Parathyroid adenoma (tissue), 2 donors: ENCODE measurements at regions not wholly inside any gene's neighbourhood (a gene's known extent, or its start where the extent isn't known, plus 50 kb on each side); places are given as distances from the start of the nearest gene placed in this dataset.

Experiments used
- H2AFZ ChIP-seq: fragments of 300-600 bp; sonication (generic); one replicate; pipeline ENCODE4 v1.7.0; 2017; ENCODE audit warnings: antibody characterized with exemption, mild to moderate bottlenecking
- H3K27ac ChIP-seq: fragments of 300-600 bp; sonication (generic); one replicate; pipeline ENCODE4 v1.7.0; 2017
- H3K27me3 ChIP-seq: fragments of 300-600 bp; sonication (generic); one replicate; pipeline ENCODE4 v1.7.0; 2017; ENCODE audit warnings: low read length; ENCODE audit not compliant: control insufficient read depth, insufficient read depth
- H3K36me3 ChIP-seq: fragments of 300-600 bp; sonication (generic); one replicate; pipeline ENCODE4 v1.7.0; 2017; ENCODE audit warnings: low read length; ENCODE audit not compliant: control insufficient read depth, insufficient read depth
- H3K4me1 ChIP-seq: fragments of 300-600 bp; sonication (generic); one replicate; pipeline ENCODE4 v1.7.0; 2017; ENCODE audit warnings: control low read depth
- H3K4me2 ChIP-seq: fragments of 300-600 bp; sonication (generic); one replicate; pipeline ENCODE4 v1.7.0; 2017; ENCODE audit warnings: low read length
- H3K4me3 ChIP-seq: fragments of 300-600 bp; sonication (generic); one replicate; pipeline ENCODE4 v1.7.0; 2017; ENCODE audit warnings: low read depth, low read length
- H3K79me2 ChIP-seq: fragments of 300-600 bp; sonication (generic); one replicate; pipeline ENCODE4 v1.7.0; 2017; ENCODE audit warnings: control low read depth
- H3K9ac ChIP-seq: fragments of 300-600 bp; sonication (generic); one replicate; pipeline ENCODE4 v1.7.0; 2017; ENCODE audit warnings: mild to moderate bottlenecking
- H3K9me3 ChIP-seq: fragments of 300-600 bp; sonication (generic); one replicate; pipeline ENCODE4 v1.7.0; 2017; ENCODE audit warnings: low read length; ENCODE audit not compliant: control insufficient read depth
- TF ChIP-seq, protein P1 (sequence below): fragments of 300-600 bp; sonication (generic); IDR thresholded peaks from one replicate; pipeline ENCODE4 v1.7.0; 2017; ENCODE audit warnings: antibody characterized with exemption, mild to moderate bottlenecking
- donor health status: primary hyperparathyroidism.

DNA sequence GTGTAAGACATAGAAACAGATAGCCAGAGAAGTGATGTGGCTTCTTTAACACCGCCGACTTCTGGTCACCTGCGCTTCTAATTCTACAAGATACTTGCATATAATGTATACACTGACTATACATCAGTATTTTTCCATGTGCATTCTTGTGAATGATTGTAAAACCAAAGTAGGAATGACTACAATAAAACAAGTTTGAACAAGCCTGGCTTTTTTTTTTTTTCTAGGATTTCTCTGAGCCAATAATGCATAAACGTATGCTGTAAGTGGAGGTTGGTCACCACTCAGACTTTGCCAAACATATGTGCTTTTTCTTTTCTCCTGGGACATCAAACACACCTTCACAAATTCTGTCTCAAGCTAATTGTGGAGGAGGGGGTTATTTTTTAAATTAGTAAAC, 237.8 kb upstream of the KIRREL3 start:
- no peaks in the 10 kb centered on the region for H3K79me2 ChIP-seq
- H3K4me1 ChIP-seq = no peaks in the 10 kb centered on the region
- no peak overlapping the region for H3K9ac ChIP-seq
- TF ChIP-seq, protein P1, sequence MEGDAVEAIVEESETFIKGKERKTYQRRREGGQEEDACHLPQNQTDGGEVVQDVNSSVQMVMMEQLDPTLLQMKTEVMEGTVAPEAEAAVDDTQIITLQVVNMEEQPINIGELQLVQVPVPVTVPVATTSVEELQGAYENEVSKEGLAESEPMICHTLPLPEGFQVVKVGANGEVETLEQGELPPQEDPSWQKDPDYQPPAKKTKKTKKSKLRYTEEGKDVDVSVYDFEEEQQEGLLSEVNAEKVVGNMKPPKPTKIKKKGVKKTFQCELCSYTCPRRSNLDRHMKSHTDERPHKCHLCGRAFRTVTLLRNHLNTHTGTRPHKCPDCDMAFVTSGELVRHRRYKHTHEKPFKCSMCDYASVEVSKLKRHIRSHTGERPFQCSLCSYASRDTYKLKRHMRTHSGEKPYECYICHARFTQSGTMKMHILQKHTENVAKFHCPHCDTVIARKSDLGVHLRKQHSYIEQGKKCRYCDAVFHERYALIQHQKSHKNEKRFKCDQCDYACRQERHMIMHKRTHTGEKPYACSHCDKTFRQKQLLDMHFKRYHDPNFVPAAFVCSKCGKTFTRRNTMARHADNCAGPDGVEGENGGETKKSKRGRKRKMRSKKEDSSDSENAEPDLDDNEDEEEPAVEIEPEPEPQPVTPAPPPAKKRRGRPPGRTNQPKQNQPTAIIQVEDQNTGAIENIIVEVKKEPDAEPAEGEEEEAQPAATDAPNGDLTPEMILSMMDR = no peak
- H3K27ac ChIP-seq = no peak overlapping the region
- no peaks in the 10 kb centered on the region for H3K27me3 ChIP-seq
- no peak overlapping the region for H2AFZ ChIP-seq
- no peaks in the 10 kb centered on the region for H3K9me3 ChIP-seq
- H3K4me2 ChIP-seq = no peak overlapping the region
- H3K4me3 ChIP-seq = no peak overlapping the region
- no peaks in the 10 kb centered on the region for H3K36me3 ChIP-seq

DNA sequence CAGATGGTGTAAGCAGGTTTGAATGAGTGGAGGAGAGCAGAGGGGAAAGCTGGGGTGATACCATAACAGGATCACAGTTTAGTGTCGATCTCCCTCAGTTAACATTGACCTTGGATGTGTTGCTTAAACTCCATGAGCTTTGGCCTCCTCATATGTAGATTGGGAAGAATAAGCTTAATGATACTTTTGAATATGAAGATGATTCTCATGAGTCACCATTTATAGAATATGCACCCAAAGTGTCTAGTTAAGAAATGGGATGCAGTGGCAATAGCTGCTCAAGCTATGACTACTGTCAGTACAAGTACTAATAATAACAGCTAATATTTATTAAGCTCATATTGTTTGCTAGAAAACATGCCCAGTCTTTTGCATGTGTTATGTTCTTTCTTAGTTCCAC, 236.2 kb upstream of the KIRREL3 start:
- Histone ChIP-seq H3K27ac (no peak overlapping the region), H3K9ac (no peak overlapping the region), H3K79me2 (no peaks in the 10 kb centered on the region), H3K4me2 (no peak overlapping the region), H2AFZ (no peak overlapping the region), H3K4me3 (no peak overlapping the region), H3K4me1 (no peaks in the 10 kb centered on the region), H3K36me3 (no peaks in the 10 kb centered on the region), H3K27me3 (no peaks in the 10 kb centered on the region), H3K9me3 (no peaks in the 10 kb centered on the region)
- TF ChIP-seq, protein P1 = no peak

DNA sequence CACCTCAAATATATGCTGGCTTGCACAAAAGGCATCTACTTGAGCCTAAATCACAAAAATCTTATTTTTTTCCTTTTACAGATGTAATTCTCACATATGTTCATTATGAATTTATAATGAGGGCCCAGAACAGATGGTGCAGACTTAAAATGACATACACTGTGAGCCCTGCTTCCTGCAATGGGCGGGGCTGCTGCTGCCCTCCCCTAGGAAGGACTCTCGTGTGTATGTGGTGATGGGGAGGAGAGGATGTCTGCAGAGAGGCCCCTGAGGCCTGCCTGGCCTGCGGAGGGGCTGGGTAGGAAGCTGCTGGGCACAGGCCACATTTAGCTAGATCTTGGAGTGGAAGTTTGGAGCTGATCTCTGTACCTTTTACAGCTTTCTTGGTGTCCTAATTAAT, 233.4 kb upstream of the KIRREL3 start:
- H3K4me1 ChIP-seq = no peaks in the 10 kb centered on the region
- H3K27ac ChIP-seq = no peak overlapping the region
- H3K4me2 ChIP-seq = no peak overlapping the region
- H3K36me3 ChIP-seq = no peaks in the 10 kb centered on the region
- no peaks in the 10 kb centered on the region for H3K9me3 ChIP-seq
- H3K9ac ChIP-seq = no peak overlapping the region
- no peaks in the 10 kb centered on the region for H3K27me3 ChIP-seq
- H3K4me3 ChIP-seq = no peak overlapping the region
- TF ChIP-seq, protein P1 = no peak
- no peaks in the 10 kb centered on the region for H3K79me2 ChIP-seq
- H2AFZ ChIP-seq = no peak overlapping the region

DNA sequence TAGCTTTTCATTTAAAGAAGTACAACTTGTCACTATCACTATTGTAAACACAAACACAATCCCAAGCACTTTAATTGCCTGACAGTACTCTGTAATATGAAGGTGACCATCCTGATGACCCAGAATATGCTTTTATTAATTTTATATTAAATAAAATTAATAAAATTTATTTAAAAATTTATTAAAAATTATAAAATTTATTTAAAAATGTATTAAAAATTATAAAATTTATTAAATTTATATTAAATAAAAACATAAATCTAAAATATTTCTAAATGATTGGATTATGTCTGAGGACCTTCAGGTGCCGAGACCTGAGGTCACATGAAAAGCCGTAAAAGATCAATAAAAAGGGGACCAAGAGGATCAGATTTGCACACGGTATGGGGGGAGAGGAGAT, 229.8 kb upstream of the KIRREL3 start:
- Histone ChIP-seq H3K36me3 (no peaks in the 10 kb centered on the region), H3K9me3 (no peaks in the 10 kb centered on the region), H3K27me3 (no peaks in the 10 kb centered on the region), H3K4me1 (no peaks in the 10 kb centered on the region), H3K4me2 (no peak overlapping the region), H3K79me2 (no peaks in the 10 kb centered on the region), H3K9ac (no peak overlapping the region), H3K27ac (no peak overlapping the region), H3K4me3 (no peak overlapping the region), H2AFZ (no peak overlapping the region)
- TF ChIP-seq, protein P1 = no peak

DNA sequence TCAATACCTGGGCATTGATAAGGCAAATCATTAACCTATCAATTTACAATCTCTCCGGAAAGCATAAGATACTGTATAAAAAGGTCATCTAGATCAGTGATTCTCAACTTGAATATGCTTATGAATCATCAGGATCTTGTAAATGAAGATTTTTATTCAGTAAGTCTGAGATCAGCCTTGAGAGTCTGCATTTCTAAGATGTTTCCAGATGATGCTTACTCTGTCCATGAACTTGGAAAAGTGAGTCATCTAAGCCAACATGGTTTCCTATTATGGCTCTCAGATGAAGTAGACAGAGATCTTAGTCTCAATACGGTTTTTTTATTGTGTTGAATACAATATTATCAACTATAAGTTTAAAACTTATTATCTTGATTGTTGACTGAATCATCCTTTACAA, 226.4 kb upstream of the KIRREL3 start:
- H3K4me3 ChIP-seq = no peak overlapping the region
- no peaks in the 10 kb centered on the region for H3K4me1 ChIP-seq
- H3K9me3 ChIP-seq = no peaks in the 10 kb centered on the region
- no peaks in the 10 kb centered on the region for H3K79me2 ChIP-seq
- H3K36me3 ChIP-seq = no peaks in the 10 kb centered on the region
- no peak overlapping the region for H3K27ac ChIP-seq
- TF ChIP-seq, protein P1 = no peak
- no peak overlapping the region for H2AFZ ChIP-seq
- no peaks in the 10 kb centered on the region for H3K27me3 ChIP-seq
- H3K9ac ChIP-seq = no peak overlapping the region
- H3K4me2 ChIP-seq = no peak overlapping the region
